UCSD-AML1 (cell line): ENCODE measurements at regions not wholly inside any gene's neighbourhood (a gene's known extent, or its start where the extent isn't known, plus 50 kb on each side); places are given as distances from the start of the nearest gene placed in this dataset.
A peak's percentile ranks its signal among the peaks of the same experiment; 100 is the strongest.
"Not testable (repeated sequence)": the region's sequence is repeated elsewhere in the genome, so short reads cannot be mapped to it uniquely, and the experiment has no call there.

Experiments used
- DNase-seq: peaks from one replicate; lab custom pipeline; 2025; ENCODE audit not compliant: unreplicated experiment; lab: John Stamatoyannopoulos, UW

GRCh38 chr1:229139331-229140118 lies 131.4 kb upstream of the RAB4A start:
- DNase-seq, result no peak

- DNase-seq, result no peak
Observed at GRCh38 chr1:229140119-229140396, 130.9 kb upstream of the RAB4A start.

GRCh38 chr1:229141271-229141670 lies 129.6 kb upstream of the RAB4A start:
- no peak for DNase-seq

- no peak for DNase-seq
Observed at GRCh38 chr1:229141689-229142377, 129.1 kb upstream of the RAB4A start.

- DNase-seq, result no peak
Observed at GRCh38 chr1:229142471-229142870, 128.4 kb upstream of the RAB4A start.

GRCh38 chr1:229146647-229147046 lies 124.3 kb upstream of the RAB4A start:
- no peak for DNase-seq

GRCh38 chr1:229147072-229147471 lies 123.8 kb upstream of the RAB4A start:
- DNase-seq, result no peak

- DNase-seq, result peak; percentile 77
Observed at GRCh38 chr1:229148041-229148671, 122.8 kb upstream of the RAB4A start.

GRCh38 chr1:229148743-229149142 lies 122.2 kb upstream of the RAB4A start:
- DNase-seq, result no peak

- no peak for DNase-seq
Observed at GRCh38 chr1:229149435-229149834, 121.5 kb upstream of the RAB4A start.

GRCh38 chr1:229150518-229150917 lies 120.4 kb upstream of the RAB4A start:
- no peak for DNase-seq

- not testable (repeated sequence) for DNase-seq
Observed at GRCh38 chr1:229151412-229151811, 119.5 kb upstream of the RAB4A start.

GRCh38 chr1:229152311-229152710 lies 118.6 kb upstream of the RAB4A start:
- DNase-seq, result no peak

GRCh38 chr1:229153955-229154548 lies 116.9 kb upstream of the RAB4A start:
- DNase-seq, result no peak

- DNase-seq, result no peak
Observed at GRCh38 chr1:229154811-229155210, 116.1 kb upstream of the RAB4A start.

- no peak for DNase-seq
Observed at GRCh38 chr1:229155472-229155871, 115.4 kb upstream of the RAB4A start.

- no peak for DNase-seq
Observed at GRCh38 chr1:229156872-229157271, 114.0 kb upstream of the RAB4A start.

GRCh38 chr1:229157480-229157879 lies 113.4 kb upstream of the RAB4A start:
- no peak for DNase-seq

- DNase-seq, result no peak
Observed at GRCh38 chr1:229158341-229158921, 112.5 kb upstream of the RAB4A start.

- DNase-seq, result no peak
Observed at GRCh38 chr1:229158927-229159326, 112.0 kb upstream of the RAB4A start.
